GM12878 (cell line): ENCODE measurements at regions not wholly inside any gene's neighbourhood (a gene's known extent, or its start where the extent isn't known, plus 50 kb on each side); places are given as distances from the start of the nearest gene placed in this dataset.

Experiments used
- ATAC-seq: fragments of 200-7000 bp; cut with Tn5 transposase; 3 replicates; pipeline ENCODE4 v1.9.1; 2020; ENCODE audit warnings: mild to moderate bottlenecking, moderate library complexity
- BruUV-seq: library from RNA; stranded (reverse); fragments of 400-500 nt; replicated peaks from 2 replicates; lab custom pipeline; 2021; lab: Mats Ljungman, UMichigan
- CTCF ChIA-PET: fragments of 300-600 bp; sonication (Branson Sonifier 250); formaldehyde crosslinking; extraction: SDS; loops from one replicate; lab custom pipeline; 2021; ENCODE audit warnings: inconsistent platforms; lab: Yijun Ruan, JAX
- POLR2A ChIA-PET: fragments of 350-600 bp; formaldehyde crosslinking; extraction: SDS; loops from one replicate; lab custom pipeline; 2021; ENCODE audit warnings: inconsistent platforms; lab: Charles Lee
- RAD21 ChIA-PET: fragments of 300-600 bp; sonication (Branson Sonifier 250); formaldehyde crosslinking; loops from one replicate; lab custom pipeline; 2023; ENCODE audit warnings: antibody characterized with exemption; ENCODE audit not compliant: unreplicated experiment; lab: Charles Lee
- SMC1A ChIA-PET: fragments of 300-600 bp; sonication (Branson Sonifier 250); formaldehyde crosslinking; loops from one replicate; lab custom pipeline; 2023; ENCODE audit not compliant: unreplicated experiment, uncharacterized antibody; lab: Charles Lee
- DNase-seq: peaks from one replicate; pipeline ENCODE4 v3.0.0-alpha.2; 2011; ENCODE audit warnings: low read depth, low spot score
- FAIRE-seq: peaks from 3 replicates; lab custom pipeline; 2011; peaks lifted over from hg19 to GRCh38; lab: Jason Lieb, UNC
- H2AFZ ChIP-seq: 2 replicates; pipeline ENCODE4 v1.6.0; 2011; ENCODE audit warnings: low read depth, low read length, control low read depth; ENCODE audit not compliant: control insufficient read depth
- H3K27ac ChIP-seq: 2 replicates; pipeline ENCODE4 v1.5.1; 2011; ENCODE audit warnings: control low read depth; ENCODE audit not compliant: control insufficient read depth, insufficient read depth
- H3K27me3 ChIP-seq, 2 experiments: replicated peaks in 1 of 2; 2 replicates each; pipeline versions ENCODE4 v1.6.0 to v1.6.1; 2011; ENCODE audit warnings: low read length in 1 of 2; ENCODE audit not compliant: control insufficient read depth in 2 of 2, insufficient read depth in 2 of 2
- H3K36me3 ChIP-seq, 2 experiments: 2 replicates each; pipeline ENCODE4 v1.5.1; 2011; ENCODE audit warnings: low read length in 1 of 2; ENCODE audit not compliant: control insufficient read depth in 2 of 2, insufficient read depth in 2 of 2
- H3K4me1 ChIP-seq: 2 replicates; pipeline ENCODE4 v1.6.1; 2011; ENCODE audit warnings: mild to moderate bottlenecking, low read length, moderate library complexity, mixed read lengths; ENCODE audit not compliant: control insufficient read depth, insufficient read depth
- H3K4me2 ChIP-seq: 2 replicates; pipeline ENCODE4 v1.6.0; 2011; ENCODE audit warnings: control low read depth; ENCODE audit not compliant: control insufficient read depth, insufficient read depth
- H3K4me3 ChIP-seq: fragments of 200-600 bp; sonication (generic); 2 replicates; pipeline ENCODE4 v1.5.1; 2016
- H3K79me2 ChIP-seq: 2 replicates; pipeline ENCODE4 v1.6.0; 2011; ENCODE audit warnings: low read length; ENCODE audit not compliant: control insufficient read depth, insufficient read depth
- H3K9ac ChIP-seq: 2 replicates; pipeline ENCODE4 v1.8.0; 2011; ENCODE audit warnings: low read length, control low read depth, mixed read lengths; ENCODE audit not compliant: control insufficient read depth, insufficient read depth
- H3K9me3 ChIP-seq: replicated peaks from 3 replicates; pipeline ENCODE4 v1.5.1; 2011; ENCODE audit warnings: mild to moderate bottlenecking, low read length; ENCODE audit not compliant: control insufficient read depth, insufficient read depth
- H4K20me1 ChIP-seq: 2 replicates; pipeline ENCODE4 v1.6.0; 2011; ENCODE audit not compliant: control insufficient read depth, insufficient read depth
- CEBPZ ChIP-seq: fragments of 150-350 bp; IDR thresholded peaks from 2 replicates; pipeline ENCODE4 v1.6.1; 2016; ENCODE audit warnings: low read depth, low read length
- ELK1 ChIP-seq: IDR thresholded peaks from 2 replicates; pipeline ENCODE4 v1.6.1; 2012; ENCODE audit warnings: low read depth, low read length, improper control_type of control experiment
- ESRRA ChIP-seq: IDR thresholded peaks from 2 replicates; pipeline ENCODE4 v1.6.1; 2012; ENCODE audit warnings: mild to moderate bottlenecking, low read length, improper control_type of control experiment
- FOXK2 ChIP-seq: fragments of 450-650 bp; IDR thresholded peaks from 2 replicates; pipeline ENCODE4 v1.6.1; 2017; ENCODE audit warnings: mild to moderate bottlenecking, moderate library complexity
- HDGF ChIP-seq: fragments of 450-650 bp; IDR thresholded peaks from 2 replicates; pipeline ENCODE4 v1.6.1; 2016; ENCODE audit warnings: antibody characterized with exemption
- MYB ChIP-seq: fragments of 150-350 bp; IDR thresholded peaks from 2 replicates; pipeline ENCODE4 v1.6.1; 2014; ENCODE audit warnings: mild to moderate bottlenecking, low read depth, low read length, borderline replicate concordance
- NBN ChIP-seq: fragments of 450-650 bp; IDR thresholded peaks from 2 replicates; pipeline ENCODE4 v1.6.1; 2016
- NRF1 ChIP-seq: conservative IDR thresholded peaks from 2 replicates; pipeline ENCODE4 v1.6.1; 2011; ENCODE audit warnings: mild to moderate bottlenecking, low read depth, low read length, improper control_type of control experiment
- POLR2AphosphoS2 ChIP-seq: IDR thresholded peaks from 2 replicates; pipeline ENCODE4 v1.6.1; 2011; ENCODE audit warnings: low read depth, mild to moderate bottlenecking, low read length, improper control_type of control experiment, moderate library complexity
- POLR2AphosphoS5 ChIP-seq: IDR thresholded peaks from 2 replicates; pipeline ENCODE4 v1.6.1; 2011; ENCODE audit warnings: mild to moderate bottlenecking, low read length, inconsistent platforms
- RELB ChIP-seq: fragments of 450-650 bp; IDR thresholded peaks from 2 replicates; pipeline ENCODE4 v1.6.1; 2017; ENCODE audit warnings: low read depth, mild to moderate bottlenecking, moderate library complexity
- REST ChIP-seq: IDR thresholded peaks from 2 replicates; pipeline ENCODE4 v1.6.1; 2012; ENCODE audit warnings: mild to moderate bottlenecking, low read depth, low read length
- SIN3A ChIP-seq: IDR thresholded peaks from 2 replicates; pipeline ENCODE4 v1.6.1; 2012; ENCODE audit warnings: low read depth, low read length, improper control_type of control experiment
- SUPT20H ChIP-seq: IDR thresholded peaks from 2 replicates; pipeline ENCODE4 v1.6.1; 2011; ENCODE audit warnings: low read depth, mild to moderate bottlenecking, low read length, moderate library complexity, borderline replicate concordance; ENCODE audit not compliant: control insufficient read depth
- TAF1 ChIP-seq: IDR thresholded peaks from 2 replicates; pipeline ENCODE4 v1.6.1; 2011; ENCODE audit warnings: mild to moderate bottlenecking, low read depth, low read length, borderline replicate concordance
- TCF12 ChIP-seq: IDR thresholded peaks from 2 replicates; pipeline ENCODE4 v1.6.1; 2011; ENCODE audit warnings: low read depth, mild to moderate bottlenecking, low read length
- WGBS: methylation state at CpG from one replicate; pipeline ENCODE4 v1.1.6; 2016; ENCODE audit warnings: low lambda C conversion rate; ENCODE audit not compliant: insufficient replicate concordance, insufficient coverage; ENCODE audit errors: missing lambda C conversion rate; 5-methylcytosine and 5-hydroxymethylcytosine counted together
- in situ Hi-C: fragments of 300-500 bp; cut with MboI; formaldehyde crosslinking; loops from 9 replicates; pipeline ENCODE4 v1.14.3; 2018; ENCODE audit warnings: mixed read lengths
- intact Hi-C: fragments of 100-400 bp; cut with micrococcal nuclease; formaldehyde crosslinking; loops from one replicate; pipeline ENCODE4 v1.14.2; 2022; ENCODE audit not compliant: unreplicated experiment

- FAIRE-seq (no peak), ATAC-seq (no peak), DNase-seq (no peak)
- Histone ChIP-seq H3K9me3 (no peaks in the 10 kb centered on the region), H3K79me2 (no peaks in the 10 kb centered on the region), H3K36me3 (no peaks in the 10 kb centered on the region), H3K4me3 (no peak overlapping the region), H3K4me2 (no peak overlapping the region), H4K20me1 (no peaks in the 10 kb centered on the region), H2AFZ (no peak overlapping the region), H3K27ac (no peak overlapping the region), H3K4me1 (no peaks in the 10 kb centered on the region), H3K27me3 (no peaks in the 10 kb centered on the region), H3K9ac (no peak overlapping the region)
- no TSS peak for BruUV-seq
- in situ Hi-C loops (no loop called here), intact Hi-C loops (no loop called here)
- ChIA-PET SMC1A (interaction anchor here (0.6 kb wide), 1 partner anchor 1927 kb away, joined by 4 read pairs; no protein-coding TSS in a partner anchor), CTCF (no interaction called here), POLR2A (no interaction called here), RAD21 (no interaction called here)
- 92% methylated on average over 2 of the region's 2 CpGs for WGBS
- no peak for TF ChIP-seq NBN
- no peak for TF ChIP-seq POLR2AphosphoS2
- TF ChIP-seq ELK1, result no peak
- no peak for TF ChIP-seq SUPT20H
- TF ChIP-seq REST, result no peak
- TF ChIP-seq SIN3A, result no peak
- no peak for TF ChIP-seq CEBPZ
- TF ChIP-seq NRF1, result no peak
- no peak for TF ChIP-seq TAF1
- no peak for TF ChIP-seq RELB
- TF ChIP-seq MYB, result no peak
- TF ChIP-seq TCF12, result no peak
- no peak for TF ChIP-seq ESRRA
- no peak for TF ChIP-seq POLR2AphosphoS5
- no peak for TF ChIP-seq HDGF
- no peak for TF ChIP-seq FOXK2
These were observed 101.9 kb downstream of the SLIT2 start for GRCh38 chr4:20353646-20354045.
